GM19468 (cell line): ENCODE measurements at regions not wholly inside any gene's neighbourhood (a gene's known extent, or its start where the extent isn't known, plus 50 kb on each side); places are given as distances from the start of the nearest gene placed in this dataset.
"Not testable (repeated sequence)": the region's sequence is repeated elsewhere in the genome, so short reads cannot be mapped to it uniquely, and the experiment has no call there.

Experiments used
- ATAC-seq: cut with Tn5 transposase; IDR thresholded peaks from one replicate; pipeline ENCODE4 v1.9.1; 2021; ENCODE audit warnings: mild to moderate bottlenecking, moderate library complexity, moderate number of reproducible peaks; ENCODE audit not compliant: unreplicated experiment; ENCODE audit errors: extremely low read depth

DNA sequence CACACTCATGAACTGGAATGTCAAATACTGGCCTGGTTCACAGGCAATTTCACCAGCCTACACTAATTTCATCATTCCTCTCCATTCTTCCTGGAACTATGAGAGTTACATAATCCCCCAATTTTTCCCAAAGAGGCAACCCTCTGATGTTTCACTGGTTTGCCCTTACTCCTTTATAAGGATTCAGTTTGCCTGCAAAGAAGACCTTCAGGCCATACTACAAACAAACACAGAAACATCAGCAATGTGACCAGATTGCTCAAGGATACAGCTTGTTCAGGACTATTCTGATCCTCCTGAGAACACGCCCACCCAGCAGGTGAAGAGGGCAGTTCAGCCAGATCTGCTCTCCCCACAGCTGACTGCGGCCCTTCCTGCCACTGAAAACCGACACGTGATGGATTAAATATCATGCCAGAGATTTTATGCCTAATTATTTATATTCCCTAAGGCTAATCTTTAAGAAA, 215.5 kb downstream of the ETAA1 start:
- ATAC-seq = no peak

DNA sequence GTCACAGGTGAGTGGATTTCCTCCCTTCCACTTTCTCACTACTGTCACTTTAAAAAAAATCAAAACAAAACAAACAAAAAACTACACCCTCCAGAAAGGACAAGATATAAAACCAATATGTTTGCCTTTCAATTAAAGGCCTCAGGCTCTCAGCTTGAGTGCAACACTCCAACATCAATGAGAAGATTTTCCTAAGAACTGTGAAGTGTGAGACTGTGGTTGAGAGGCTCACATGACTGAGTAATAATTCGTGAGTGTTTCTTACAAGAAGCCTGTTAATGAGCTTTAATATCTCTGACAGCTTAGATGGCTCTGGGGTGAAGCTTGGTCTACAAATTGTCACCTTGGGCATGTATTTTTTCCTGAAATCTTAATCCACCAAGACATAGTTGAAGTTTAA, 216.1 kb downstream of the ETAA1 start:
- no peak for ATAC-seq

DNA sequence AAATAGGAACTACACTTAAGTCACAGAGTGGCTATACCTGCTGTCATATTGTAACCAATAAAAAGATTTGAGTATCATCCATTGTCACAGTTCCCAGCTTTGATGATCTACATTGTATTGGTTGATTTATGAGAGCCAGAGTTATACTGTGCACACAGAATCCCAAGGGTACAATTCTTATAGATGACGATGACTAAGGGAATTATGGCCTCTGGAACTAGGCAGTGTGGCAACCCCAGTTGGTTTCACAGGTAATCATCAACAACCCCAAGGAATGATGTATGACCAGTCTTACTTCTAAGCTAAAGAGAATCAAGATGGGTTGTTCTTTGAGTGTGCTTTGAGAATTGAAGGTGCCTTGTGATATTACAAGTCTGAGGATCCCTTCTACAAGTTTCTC, 217.3 kb downstream of the ETAA1 start:
- ATAC-seq = no peak

DNA sequence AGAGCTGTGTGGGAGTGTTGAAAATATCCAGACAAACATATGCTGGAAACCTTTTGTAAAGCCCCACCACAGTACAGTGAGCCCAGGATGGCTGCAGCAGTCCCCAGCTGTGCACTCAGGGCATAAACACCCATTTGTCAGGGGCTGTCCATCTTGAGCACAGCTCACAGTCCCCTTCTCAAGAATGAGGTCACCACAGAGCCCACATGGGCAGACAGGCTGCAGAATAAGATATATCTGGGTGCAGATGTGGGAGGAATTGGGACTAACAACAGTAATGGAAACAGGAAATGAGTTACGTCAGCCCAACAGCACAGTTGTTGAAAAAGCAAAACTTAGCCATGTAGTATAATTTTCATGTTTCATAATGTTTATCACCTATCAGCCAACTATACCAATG, 219.6 kb downstream of the ETAA1 start:
- ATAC-seq = no peak

DNA sequence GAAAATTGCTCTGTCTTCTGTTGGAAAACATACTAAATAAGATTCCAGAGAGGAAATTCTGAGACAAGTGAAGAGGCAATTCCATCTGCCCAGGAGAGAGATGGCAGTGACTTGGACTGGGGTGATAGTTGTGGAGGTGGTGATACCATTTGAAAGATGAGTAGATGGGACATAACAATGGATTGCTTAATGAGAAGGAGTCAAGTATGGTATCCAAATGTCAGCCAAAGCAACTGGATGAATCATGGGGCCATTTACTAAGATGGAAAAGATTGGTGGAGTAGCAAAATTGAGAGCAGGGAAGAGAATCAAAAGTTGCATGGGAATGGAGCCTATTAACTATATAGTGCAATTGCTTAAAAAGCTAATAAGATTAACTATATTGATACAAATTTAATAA, 222.1 kb downstream of the ETAA1 start:
- no peak for ATAC-seq

DNA sequence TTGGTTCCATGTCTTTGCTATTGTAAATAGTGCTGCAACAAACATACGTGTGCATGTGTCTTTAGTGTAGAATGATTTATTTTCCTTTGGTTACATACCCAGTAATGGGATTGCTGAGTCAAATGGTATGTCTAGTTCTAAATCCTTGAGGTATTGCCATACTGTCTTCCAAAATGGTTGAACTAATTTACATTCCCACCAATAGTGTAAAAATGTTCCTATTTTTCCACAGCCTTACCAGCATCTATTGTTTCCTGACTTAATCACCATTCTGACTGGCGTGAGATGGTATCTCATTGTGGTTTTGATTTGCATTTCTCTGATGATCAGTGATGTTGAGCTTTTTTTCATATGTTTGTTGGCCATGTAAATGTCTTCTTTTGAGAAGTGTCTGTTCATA, 226.6 kb downstream of the ETAA1 start:
- ATAC-seq = not testable (repeated sequence)

DNA sequence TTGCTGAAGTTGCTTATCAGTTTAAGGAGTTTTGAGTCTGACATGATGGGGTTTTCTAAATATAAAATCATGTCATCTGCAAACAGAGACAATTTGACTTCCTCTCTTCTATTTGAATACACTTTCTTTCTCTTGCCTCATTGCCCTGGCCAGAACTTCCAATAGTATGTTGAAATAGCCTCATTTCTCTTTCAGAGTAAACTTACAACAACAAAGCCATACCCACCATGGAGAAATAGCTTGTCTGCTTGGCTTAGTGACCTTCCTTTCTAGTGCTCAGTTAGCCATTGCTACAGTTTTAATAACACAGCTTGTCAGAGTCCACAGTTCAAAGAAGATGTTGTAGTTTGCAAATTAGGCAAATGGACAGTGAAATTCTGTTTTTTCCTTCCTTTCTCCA, 228.0 kb downstream of the ETAA1 start:
- ATAC-seq = no peak

DNA sequence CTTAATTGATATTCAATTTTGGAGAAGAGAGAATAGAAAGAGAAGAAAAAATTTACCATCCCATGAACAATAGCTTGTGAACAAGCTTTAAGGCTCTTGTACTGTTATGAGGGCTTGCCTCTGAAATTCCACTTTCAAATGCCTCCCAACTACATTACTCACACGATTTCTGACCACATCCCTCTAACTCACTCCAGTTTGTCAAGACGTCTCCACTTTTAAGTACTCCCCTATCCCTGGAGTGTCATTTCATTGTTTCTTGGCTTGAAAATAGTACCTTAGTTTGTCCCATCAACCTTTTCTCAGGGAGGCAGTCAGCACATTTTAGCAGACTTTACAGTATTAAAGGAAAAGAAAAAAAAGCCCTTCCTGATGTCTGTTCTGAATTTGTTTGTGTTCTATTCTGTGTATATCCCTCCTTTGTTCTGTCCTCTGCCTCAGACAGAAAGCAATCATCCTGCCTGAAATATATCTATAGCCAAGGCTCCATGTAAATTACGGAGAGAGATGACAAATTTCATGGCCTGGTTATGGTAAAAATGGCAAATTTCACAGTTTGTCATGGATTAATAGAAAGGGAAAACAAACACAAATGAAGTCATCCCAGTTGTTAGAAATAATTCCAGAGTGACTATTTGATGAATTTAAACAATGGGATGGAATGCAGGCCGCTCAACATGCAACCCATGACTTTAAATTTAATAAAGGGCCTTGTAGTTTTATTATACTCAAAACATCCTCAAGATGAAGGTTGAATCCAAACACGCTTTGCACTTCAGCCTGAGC, 228.8 kb downstream of the ETAA1 start:
- no peak for ATAC-seq

DNA sequence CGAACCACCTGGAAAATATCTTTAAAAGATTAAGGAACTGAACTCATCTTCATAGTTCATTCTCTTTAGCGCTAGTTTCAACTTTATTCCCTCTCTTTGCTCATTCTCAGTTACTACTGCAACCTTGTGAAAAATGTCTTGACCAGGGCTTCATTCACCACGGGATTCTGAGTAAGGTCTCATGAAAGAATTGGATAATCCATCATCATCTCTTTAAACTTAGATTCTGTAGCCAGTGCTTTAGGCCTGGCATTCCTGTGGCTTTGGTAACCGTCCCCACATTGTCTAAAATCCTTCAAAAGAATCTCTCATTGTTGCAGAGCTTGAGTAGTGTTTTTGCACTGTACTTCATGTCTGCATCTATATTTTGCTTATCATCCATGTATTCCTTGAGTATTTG, 229.5 kb downstream of the ETAA1 start:
- ATAC-seq = no peak

DNA sequence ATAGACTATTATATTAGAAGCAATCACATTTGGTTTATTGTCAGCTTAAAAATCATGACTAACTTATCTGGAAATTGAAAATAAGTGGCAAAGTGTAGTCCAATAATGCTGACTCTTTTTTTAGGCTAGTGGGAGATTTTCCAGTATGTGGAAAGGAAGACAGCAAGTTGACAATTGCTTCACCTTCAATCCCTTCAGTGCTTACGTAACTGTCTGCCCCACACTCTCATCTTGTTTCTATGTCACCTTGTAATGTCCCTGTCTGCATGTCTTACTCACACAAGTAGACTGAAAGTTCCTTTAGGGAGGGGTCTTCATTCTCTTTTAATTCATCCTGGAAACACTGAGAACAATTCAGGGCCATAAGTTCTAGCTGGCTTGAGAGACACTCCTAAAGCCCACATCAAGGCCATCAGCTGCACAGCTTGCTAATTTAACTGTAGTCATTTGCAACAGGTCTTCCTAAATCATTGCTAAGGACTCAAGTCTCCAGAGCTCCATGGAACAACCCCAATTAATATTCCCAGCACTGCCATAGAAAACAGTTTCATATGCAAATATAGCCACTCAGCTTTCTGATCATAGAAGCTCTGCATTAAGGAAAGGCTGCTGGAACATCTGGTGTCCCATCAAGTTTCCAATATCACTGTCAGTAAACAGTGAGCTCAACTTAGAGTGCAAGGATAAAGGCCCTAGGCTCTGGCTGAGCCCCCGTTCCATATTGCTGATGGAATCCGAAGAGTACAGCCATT, 230.5 kb downstream of the ETAA1 start:
- ATAC-seq = no peak

DNA sequence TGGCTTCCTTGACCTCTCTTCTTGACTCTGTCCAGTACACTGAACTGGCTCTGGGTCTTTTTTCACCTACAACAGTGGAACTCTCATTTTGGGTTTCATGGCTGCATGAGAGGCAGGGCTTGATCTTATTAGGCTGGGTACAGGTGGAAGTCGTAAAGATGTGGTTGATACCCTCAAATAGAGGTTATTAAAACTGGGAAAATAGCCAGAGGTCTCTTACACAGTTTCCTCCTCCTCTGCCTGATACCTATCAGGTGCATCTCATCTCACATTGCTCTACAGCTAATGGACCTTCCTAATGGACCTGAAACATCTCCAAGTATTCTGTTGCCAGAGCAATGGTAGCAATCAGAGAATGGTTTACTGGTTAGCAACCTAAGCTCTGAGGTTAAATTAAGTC, 231.8 kb downstream of the ETAA1 start:
- ATAC-seq = no peak

DNA sequence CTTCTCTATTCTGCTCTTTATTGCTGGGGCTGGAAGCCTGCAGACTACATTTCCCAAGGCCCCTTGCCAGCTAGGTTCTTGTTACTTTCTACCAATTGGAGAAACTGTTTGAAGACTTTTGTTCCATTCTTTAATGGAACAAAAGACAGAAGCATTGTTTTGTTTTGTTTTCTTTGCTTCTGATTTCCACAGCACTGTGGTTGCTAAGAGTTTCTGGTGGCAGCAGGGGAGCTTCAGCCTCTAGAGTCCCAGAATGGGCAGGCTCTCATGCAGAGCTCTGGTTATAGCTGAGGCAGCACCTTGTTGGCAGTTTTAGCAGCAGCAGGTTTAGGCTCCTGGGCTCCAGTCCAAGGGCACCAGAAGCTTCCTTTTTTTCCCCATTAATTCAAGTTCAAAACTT, 234.3 kb downstream of the ETAA1 start:
- ATAC-seq = no peak

DNA sequence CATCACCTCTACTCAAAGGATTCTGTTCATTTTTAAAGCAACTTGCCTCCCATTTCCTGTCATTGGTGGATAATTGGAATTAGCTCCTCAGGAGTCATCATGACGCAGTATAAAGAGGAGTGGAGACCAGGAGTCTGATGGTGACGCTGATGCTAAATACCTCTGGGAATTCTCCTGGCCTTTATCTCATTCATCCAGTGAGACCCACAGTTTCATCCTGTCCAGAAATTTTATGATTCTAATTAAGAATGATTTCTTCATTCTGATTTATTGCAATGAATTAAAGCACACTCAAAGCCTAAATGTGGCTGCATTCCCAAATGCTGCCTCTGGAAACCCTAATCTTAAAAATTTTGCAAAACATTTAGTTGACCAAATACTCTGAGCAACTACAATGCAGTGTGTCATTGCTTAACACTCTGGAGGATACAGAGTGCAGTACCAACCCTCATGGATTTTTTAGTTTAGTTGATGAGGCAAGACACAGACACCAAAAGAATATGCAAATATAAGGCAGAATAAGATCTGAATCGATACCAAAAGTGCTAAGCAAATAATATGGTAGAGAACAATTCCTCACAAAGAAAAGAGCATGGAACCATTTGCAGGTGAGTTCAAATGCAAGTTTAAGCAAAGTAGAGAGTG, 236.2 kb downstream of the ETAA1 start:
- ATAC-seq = no peak

DNA sequence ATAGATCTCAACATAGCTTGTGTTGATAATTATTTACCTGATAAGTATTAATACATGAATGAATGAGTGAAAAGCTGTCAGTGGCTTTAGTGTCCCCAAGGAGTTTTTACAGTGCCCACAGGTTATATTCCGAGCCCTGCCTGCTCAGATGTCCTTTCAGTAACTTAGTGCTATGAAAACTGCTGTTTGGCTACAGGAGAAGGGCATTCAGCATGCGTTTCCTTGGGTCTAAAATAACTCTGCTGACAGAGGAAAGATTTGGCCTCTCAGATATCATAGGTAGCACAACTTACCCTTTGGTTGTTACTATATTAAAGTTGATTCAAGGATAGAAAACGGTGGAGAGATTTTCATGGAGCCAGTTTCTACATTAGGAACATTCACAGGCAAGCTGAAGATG, 241.0 kb downstream of the ETAA1 start:
- no peak for ATAC-seq

DNA sequence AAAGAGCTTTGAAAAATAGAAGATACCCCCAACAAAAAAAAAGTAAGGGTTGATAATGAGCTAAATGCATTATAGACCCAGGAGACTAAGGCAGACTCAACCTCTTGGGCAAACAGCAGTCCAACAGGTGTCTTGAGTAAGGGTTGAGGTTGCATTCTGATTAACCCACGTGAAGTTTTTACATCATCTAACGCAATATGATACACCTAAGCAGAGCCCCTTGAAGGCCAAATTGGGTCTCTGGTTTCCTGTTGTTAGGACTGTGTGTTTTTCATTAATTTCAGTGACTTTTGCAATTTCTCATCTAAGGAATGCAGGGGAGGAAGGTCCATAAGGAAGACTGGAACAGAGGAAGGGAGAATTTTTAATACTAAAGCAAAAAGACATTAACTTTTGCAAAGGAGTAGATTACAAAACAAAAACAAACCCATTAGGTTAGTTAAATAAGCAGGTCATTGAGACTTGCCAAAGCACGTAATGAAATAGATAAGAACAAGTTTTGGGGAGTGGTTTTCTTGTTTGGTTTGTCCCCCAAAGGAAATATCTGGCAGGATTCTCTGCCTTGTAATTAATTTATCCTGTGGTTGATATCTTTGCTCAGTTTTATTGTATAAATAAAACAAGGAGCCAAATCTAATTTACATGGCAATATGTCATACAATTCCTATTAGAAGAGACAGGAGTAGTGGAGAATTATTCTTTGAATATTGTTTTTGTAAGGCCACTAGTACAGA, 244.3 kb downstream of the ETAA1 start:
- no peak for ATAC-seq

DNA sequence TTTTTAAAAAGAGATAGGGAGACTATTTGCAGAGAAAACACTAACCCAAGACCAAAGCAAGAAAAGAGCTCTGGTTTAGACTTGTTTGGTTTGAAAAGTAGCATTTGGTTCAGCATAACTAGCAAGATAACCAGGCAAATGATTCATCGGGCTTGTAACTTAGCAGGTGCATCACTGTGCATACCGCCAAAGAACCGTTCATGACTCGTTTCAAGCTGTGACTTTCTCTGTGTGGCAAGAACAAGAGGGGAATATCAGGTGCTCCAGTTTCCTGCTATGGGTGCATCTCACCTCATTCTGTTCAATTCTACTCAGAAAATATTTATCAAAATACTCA, 244.9 kb downstream of the ETAA1 start:
- no peak for ATAC-seq

DNA sequence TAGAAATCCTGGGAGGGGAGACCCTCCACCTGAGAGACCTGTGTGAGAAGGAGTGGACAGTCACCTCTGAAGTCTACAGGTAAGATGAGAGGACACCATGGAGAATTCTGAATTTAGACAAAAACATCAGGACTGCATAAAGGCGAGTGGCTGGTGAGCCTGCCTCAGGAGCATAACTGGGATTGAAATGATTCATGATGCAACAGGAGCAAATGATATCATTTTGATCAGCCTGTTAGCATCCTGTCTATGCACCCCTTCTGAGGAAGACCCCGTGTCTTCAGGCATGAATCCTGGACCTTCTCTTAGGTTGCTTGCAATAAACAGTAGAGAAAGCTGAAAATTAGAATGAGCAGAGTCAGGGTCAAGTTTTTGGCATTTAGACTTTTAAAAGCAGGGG, 245.8 kb downstream of the ETAA1 start:
- no peak for ATAC-seq

DNA sequence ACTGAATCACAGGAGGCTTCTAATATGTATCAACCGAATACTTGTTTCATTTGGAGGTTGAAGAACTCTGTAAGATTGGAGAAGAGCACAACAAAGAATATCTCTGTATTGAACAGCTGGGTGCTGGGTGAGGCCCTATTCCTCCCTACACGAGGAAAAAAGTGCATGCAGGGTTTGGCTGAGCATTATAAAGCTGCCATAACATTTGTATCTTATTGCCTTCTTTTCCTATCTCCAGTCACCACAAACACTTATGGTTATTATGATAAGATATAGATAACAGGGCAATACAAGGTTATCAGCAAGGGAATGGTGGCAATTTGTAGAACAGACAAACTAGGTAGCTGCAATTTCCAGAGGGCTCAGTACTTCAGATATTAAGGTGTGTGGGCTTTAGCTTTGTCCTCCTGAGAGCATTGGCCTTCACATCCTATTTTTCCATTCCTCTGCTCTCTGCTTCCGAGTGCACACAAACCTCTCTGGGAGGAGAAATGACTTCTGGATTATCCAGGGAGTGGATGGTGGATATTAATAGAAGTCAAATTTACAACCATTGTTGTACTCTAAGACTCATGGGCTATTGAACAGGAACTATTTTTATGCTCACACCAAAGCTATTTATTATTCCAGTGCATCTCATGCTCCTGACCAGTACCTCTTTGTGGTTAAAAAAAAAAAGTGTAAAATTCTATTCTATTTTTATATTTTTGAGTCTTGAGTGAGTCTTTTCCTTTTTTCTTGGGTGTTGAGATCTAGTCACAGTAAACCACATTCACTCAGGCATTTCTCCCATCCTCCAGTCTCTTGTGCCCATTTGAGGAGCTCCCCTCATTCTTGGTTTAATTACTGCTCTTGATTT, 248.4 kb downstream of the ETAA1 start:
- ATAC-seq = no peak

DNA sequence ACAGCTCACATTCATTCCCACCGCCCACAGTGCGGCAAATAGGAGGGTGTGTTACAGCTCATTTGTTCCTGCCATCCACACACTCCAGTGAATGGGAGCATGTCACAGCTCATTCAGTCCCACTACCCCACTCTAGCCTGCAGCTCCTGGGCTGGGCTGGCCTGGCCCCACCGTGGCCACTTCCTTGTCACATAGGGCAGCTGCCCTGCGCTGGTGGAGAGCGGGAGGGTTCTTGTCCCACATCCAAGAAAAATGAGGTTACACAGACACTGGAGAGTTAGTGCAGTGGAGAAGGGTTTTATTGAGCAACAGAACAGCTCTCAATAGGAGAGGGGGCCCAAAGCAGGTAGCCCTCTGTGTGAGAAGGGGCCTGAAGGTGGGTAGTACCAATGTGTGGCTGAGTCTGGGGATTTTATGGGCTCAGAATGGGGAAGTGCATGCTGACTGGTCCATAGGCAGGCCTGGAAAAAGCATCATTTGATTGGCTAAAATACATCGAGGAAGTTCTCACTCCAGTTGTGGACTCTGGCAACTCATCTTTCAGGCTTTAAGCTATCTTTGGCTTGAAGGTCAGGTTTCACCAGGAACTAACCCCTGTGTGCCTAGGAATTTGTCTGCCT, 249.7 kb downstream of the ETAA1 start:
- no peak for ATAC-seq
